ENCODE measurements at regions not wholly inside any gene's neighbourhood (a gene's known extent, or its start where the extent isn't known, plus 50 kb on each side); places are given as distances from the start of the nearest gene placed in this dataset.

DNA sequence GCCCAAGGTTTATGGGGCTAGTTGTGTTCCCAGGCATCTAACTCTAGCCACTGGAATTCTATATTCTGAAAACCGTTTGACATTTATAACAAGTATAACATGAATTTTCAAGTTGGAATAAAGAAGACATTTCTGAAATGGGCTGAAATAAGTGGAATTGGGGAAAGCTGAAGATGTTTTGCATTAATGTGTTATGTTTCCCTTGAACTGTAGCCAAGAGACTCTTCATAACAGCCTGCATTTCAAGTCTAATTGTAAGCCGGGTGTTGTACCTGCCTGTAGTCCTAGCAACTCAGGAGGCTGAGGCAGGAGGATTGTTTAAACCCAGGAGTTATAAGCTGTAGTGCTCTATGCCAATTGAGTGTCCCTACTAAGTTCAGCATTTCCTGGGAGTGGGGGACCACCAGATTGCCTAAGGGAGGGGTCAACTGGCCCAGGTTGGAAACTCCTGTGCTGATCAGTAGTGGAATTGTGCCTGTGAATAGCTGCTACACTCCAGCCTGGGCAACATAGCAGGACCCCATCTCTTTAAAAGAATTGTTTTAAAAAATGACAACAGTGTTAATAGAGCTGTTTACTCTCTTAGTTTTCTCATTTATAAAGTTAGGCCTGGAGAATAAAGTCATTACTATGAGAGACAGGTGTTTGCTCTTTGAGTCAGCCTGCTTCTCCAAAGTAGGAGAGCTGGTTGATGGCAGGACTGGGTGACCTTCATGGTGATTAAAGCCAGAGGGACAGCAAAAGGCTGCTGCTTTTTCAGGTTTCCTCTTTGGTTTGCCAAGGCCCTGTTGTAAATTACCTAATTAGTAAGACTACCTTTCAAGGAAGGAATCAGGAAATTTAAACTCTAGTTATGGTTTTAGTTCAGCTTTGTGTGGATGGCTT lies 483.6 kb upstream of the RGS6 start:
- TF ChIP-seq, protein P1, sequence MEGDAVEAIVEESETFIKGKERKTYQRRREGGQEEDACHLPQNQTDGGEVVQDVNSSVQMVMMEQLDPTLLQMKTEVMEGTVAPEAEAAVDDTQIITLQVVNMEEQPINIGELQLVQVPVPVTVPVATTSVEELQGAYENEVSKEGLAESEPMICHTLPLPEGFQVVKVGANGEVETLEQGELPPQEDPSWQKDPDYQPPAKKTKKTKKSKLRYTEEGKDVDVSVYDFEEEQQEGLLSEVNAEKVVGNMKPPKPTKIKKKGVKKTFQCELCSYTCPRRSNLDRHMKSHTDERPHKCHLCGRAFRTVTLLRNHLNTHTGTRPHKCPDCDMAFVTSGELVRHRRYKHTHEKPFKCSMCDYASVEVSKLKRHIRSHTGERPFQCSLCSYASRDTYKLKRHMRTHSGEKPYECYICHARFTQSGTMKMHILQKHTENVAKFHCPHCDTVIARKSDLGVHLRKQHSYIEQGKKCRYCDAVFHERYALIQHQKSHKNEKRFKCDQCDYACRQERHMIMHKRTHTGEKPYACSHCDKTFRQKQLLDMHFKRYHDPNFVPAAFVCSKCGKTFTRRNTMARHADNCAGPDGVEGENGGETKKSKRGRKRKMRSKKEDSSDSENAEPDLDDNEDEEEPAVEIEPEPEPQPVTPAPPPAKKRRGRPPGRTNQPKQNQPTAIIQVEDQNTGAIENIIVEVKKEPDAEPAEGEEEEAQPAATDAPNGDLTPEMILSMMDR (IDR thresholded peaks at IDR 0.05), result no peak
- no peak for TF ChIP-seq POLR2A (IDR thresholded peaks at IDR 0.05)

Measured in uterus (tissue), 2 donors.